Transverse colon (tissue), 4 donors: ENCODE measurements at regions not wholly inside any gene's neighbourhood (a gene's known extent, or its start where the extent isn't known, plus 50 kb on each side); places are given as distances from the start of the nearest gene placed in this dataset.

Experiments
- DNase-seq: peaks from one replicate; pipeline ENCODE4 v3.0.0-alpha.2; 2019
- H3K27ac ChIP-seq, 4 donors: fragments of 200-600 bp; sonication (generic); 2 replicates each; pipeline ENCODE4 v1.5.1; 2016 to 2018; ENCODE audit warnings: inconsistent platforms in 4 of 4
- H3K27me3 ChIP-seq: fragments of 200-600 bp; sonication (generic); 2 replicates; pipeline ENCODE4 v1.5.1; 2017; ENCODE audit warnings: inconsistent platforms
- H3K36me3 ChIP-seq, 4 donors: fragments of 200-600 bp; sonication (generic); 2 replicates each; pipeline ENCODE4 v1.5.1; 2017 to 2019; ENCODE audit warnings: inconsistent platforms in 4 of 4
- H3K4me1 ChIP-seq, 4 donors: fragments of 200-600 bp; sonication (generic); 2 replicates each; pipeline ENCODE4 v1.5.1; 2017 to 2020; ENCODE audit warnings: inconsistent platforms in 4 of 4
- H3K4me3 ChIP-seq, 4 donors: fragments of 200-600 bp; sonication (generic); 1 replicate in 1 of 4; 2 replicates in 3 of 4; pipeline versions ENCODE4 v1.5.1 to v1.6.1; 2017 to 2019; ENCODE audit warnings: inconsistent platforms in 4 of 4
- H3K9me3 ChIP-seq, 2 donors: fragments of 200-600 bp; sonication (generic); 2 replicates each; pipeline ENCODE4 v1.5.1; 2017 to 2019; ENCODE audit warnings: inconsistent platforms in 2 of 2
- CTCF ChIP-seq, 5 experiments: fragments of 200-600 bp in 3 of 5; fragments of 450-650 bp in 2 of 5; sonication (generic) in 3 of 5; IDR thresholded peaks; 1 replicate in 2 of 5; 2 replicates in 3 of 5; pipeline ENCODE4 v1.5.1; 2016 to 2017; ENCODE audit warnings: antibody characterized with exemption in 5 of 5, inconsistent platforms in 3 of 5, mild to moderate bottlenecking in 2 of 5, moderate library complexity in 1 of 5
- EP300 ChIP-seq: sonication (generic); formaldehyde crosslinking; IDR thresholded peaks from one replicate; pipeline ENCODE4 v1.6.1; 2017; ENCODE audit warnings: antibody characterized with exemption, low read depth
- POLR2A ChIP-seq: fragments of 450-650 bp; IDR thresholded peaks from one replicate; pipeline ENCODE4 v1.6.1; 2016; ENCODE audit warnings: antibody characterized with exemption, mild to moderate bottlenecking, moderate library complexity
- POLR2AphosphoS5 ChIP-seq, 3 donors: sonication (generic); formaldehyde crosslinking; IDR thresholded peaks; one replicate each; pipeline ENCODE4 v1.6.1; 2016; ENCODE audit warnings: antibody characterized with exemption in 3 of 3
- WGBS, 2 donors: methylation state at CpG; one replicate each; pipeline ENCODE4 v1.1.5; 2018; ENCODE audit warnings: low coverage in 1 of 2; 5-methylcytosine and 5-hydroxymethylcytosine counted together
- in situ Hi-C, 4 donors: fragments of 200-750 bp; cut with MboI; loops; one replicate each; pipeline versions ENCODE4 v1.15.0 to v1.15.1; 2017; ENCODE audit warnings: low sequenced_read_pairs in 3 of 4, low pct_ligation_motif_present in 1 of 4, low pct_unique_long_range_greater_than_20kb in 1 of 4
- intact Hi-C: fragments of 100-400 bp; cut with DNase I; formaldehyde crosslinking; loops from one replicate; pipeline ENCODE4 v1.15.1; 2023; ENCODE audit warnings: low total_unique reads

- intact Hi-C loops, result no loop called here
- Histone ChIP-seq H3K4me3 (no peak overlapping the region), H3K27me3 (no peaks in the 10 kb centered on the region), H3K36me3 (no peaks in the 10 kb centered on the region), H3K27ac (no peak overlapping the region), H3K9me3 (no peaks in the 10 kb centered on the region), H3K4me1 (no peaks in the 10 kb centered on the region)
- TF ChIP-seq CTCF (IDR thresholded peaks at IDR 0.05) (no peak), POLR2A (no peak)
- WGBS, 2 donors, result 70 to 81% methylated on average over 3 of the region's 3 CpGs
- in situ Hi-C loops, result no loop called here
- no peak for DNase-seq
Measured at GRCh38 chr2:180449171-180449915, 442.2 kb upstream of the CWC22 start.

- no peak overlapping the region for H3K27ac ChIP-seq
- WGBS, 2 donors, result 76 to 83% methylated on average over 4 to 6 of the region's 6 CpGs
- no peaks in the 10 kb centered on the region for H3K27me3 ChIP-seq
- in situ Hi-C loops, result no loop called here
- TF ChIP-seq CTCF (IDR thresholded peaks at IDR 0.05) (no peak), EP300 (no peak), POLR2A (no peak), POLR2AphosphoS5 (IDR thresholded peaks at IDR 0.05) (no peak)
- no peaks in the 10 kb centered on the region for H3K4me1 ChIP-seq
- no peak for DNase-seq
- H3K4me3 ChIP-seq, result no peak overlapping the region
- H3K36me3 ChIP-seq, result no peaks in the 10 kb centered on the region
- intact Hi-C loops, result no loop called here
- no peaks in the 10 kb centered on the region for H3K9me3 ChIP-seq
Measured at GRCh38 chr2:180446492-180446891, 439.4 kb upstream of the CWC22 start.

GRCh38 chr2:180443888-180444287 lies 436.8 kb upstream of the CWC22 start:
- intact Hi-C loops, result no loop called here
- Histone ChIP-seq H3K4me3 (no peak overlapping the region), H3K27me3 (no peaks in the 10 kb centered on the region), H3K36me3 (no peaks in the 10 kb centered on the region), H3K4me1 (no peaks in the 10 kb centered on the region), H3K9me3 (no peaks in the 10 kb centered on the region), H3K27ac (no peak overlapping the region)
- 26 to 29% methylated on average over 1 of the region's 1 CpG for WGBS, 2 donors
- no peak for TF ChIP-seq POLR2AphosphoS5 (IDR thresholded peaks at IDR 0.05)
- TF ChIP-seq POLR2A, result no peak
- in situ Hi-C loops, result no loop called here
- DNase-seq, result no peak

GRCh38 chr2:180442860-180443644 lies 436.0 kb upstream of the CWC22 start:
- DNase-seq, result no peak
- H3K9me3 ChIP-seq, result no peaks in the 10 kb centered on the region
- no peaks in the 10 kb centered on the region for H3K36me3 ChIP-seq
- intact Hi-C loops, result no loop called here
- no peaks in the 10 kb centered on the region for H3K27me3 ChIP-seq
- H3K27ac ChIP-seq, result no peak overlapping the region
- 89% methylated on average over 1 of the region's 1 CpG; no CpG with 5 or more reads in 1 of the 2 donors for WGBS, 2 donors
- no peak for TF ChIP-seq EP300
- TF ChIP-seq POLR2A, result no peak
- TF ChIP-seq CTCF (IDR thresholded peaks at IDR 0.05), result no peak
- no peak for TF ChIP-seq POLR2AphosphoS5 (IDR thresholded peaks at IDR 0.05)
- in situ Hi-C loops, result no loop called here
- no peaks in the 10 kb centered on the region for H3K4me1 ChIP-seq
- no peak overlapping the region for H3K4me3 ChIP-seq
